H1 (cell line): ENCODE measurements at regions not wholly inside any gene's neighbourhood (a gene's known extent, or its start where the extent isn't known, plus 50 kb on each side); places are given as distances from the start of the nearest gene placed in this dataset.

Experiments used
- CTCF ChIA-PET: fragments of 300-600 bp; sonication (Branson Sonifier 250); formaldehyde crosslinking; loops from one replicate; lab custom pipeline; 2021; ENCODE audit not compliant: partially characterized antibody; lab: Charles Lee
- POLR2A ChIA-PET: fragments of 300-600 bp; sonication (Branson Sonifier 250); formaldehyde crosslinking; loops from one replicate; lab custom pipeline; 2021; ENCODE audit warnings: inconsistent platforms; ENCODE audit not compliant: partially characterized antibody; lab: Charles Lee
- DNase-seq, 2 experiments: peaks; one replicate each; pipeline versions ENCODE4 v3.0.0 to v3.0.0-alpha.2; 2010 to 2022; ENCODE audit warnings: low spot score in 2 of 2, low read depth in 1 of 2, mixed read lengths in 1 of 2
- FAIRE-seq: peaks from 2 replicates; lab custom pipeline; 2011; peaks lifted over from hg19 to GRCh38; lab: Jason Lieb, UNC
- H2AFZ ChIP-seq: 2 replicates; pipeline ENCODE4 v1.8.1; 2012; ENCODE audit warnings: low read length, inconsistent platforms
- H2AK5ac ChIP-seq: 2 replicates; pipeline ENCODE4 v1.6.1; 2013; ENCODE audit warnings: low read depth, low read length
- H2BK120ac ChIP-seq: replicated peaks from 2 replicates; pipeline ENCODE3; 2013; ENCODE audit warnings: low read depth, low read length, inconsistent platforms
- H2BK12ac ChIP-seq: 2 replicates; pipeline ENCODE4 v1.6.1; 2013; ENCODE audit warnings: low read depth, low read length
- H2BK15ac ChIP-seq: 2 replicates; pipeline ENCODE4 v1.6.1; 2013; ENCODE audit warnings: low read length
- H2BK20ac ChIP-seq: 2 replicates; pipeline ENCODE4 v1.6.1; 2013; ENCODE audit warnings: low read length
- H2BK5ac ChIP-seq: 2 replicates; pipeline ENCODE4 v1.6.1; 2013; ENCODE audit warnings: low read depth, low read length
- H3K14ac ChIP-seq: 2 replicates; pipeline ENCODE4 v1.6.1; 2013; ENCODE audit warnings: inconsistent platforms; ENCODE audit not compliant: insufficient read length
- H3K18ac ChIP-seq: 2 replicates; pipeline ENCODE4 v1.6.1; 2013; ENCODE audit warnings: low read length; ENCODE audit errors: extremely low read depth
- H3K23ac ChIP-seq: 2 replicates; pipeline ENCODE4 v1.6.1; 2013; ENCODE audit warnings: inconsistent platforms; ENCODE audit not compliant: insufficient read length
- H3K23me2 ChIP-seq: 2 replicates; pipeline ENCODE4 v1.6.1; 2013; ENCODE audit warnings: low read depth, low read length
- H3K27ac ChIP-seq: 2 replicates; pipeline ENCODE4 v1.6.1; 2011; ENCODE audit warnings: low read depth, low read length, inconsistent platforms
- H3K27me3 ChIP-seq, 4 experiments: replicated peaks in 1 of 4; 1 replicate in 1 of 4; 2 replicates in 3 of 4; pipeline versions ENCODE4 v1.6.1 to v1.8.1; 2011 to 2013; ENCODE audit warnings: low read length in 3 of 4, mild to moderate bottlenecking in 3 of 4, inconsistent platforms in 2 of 4, mixed read lengths in 2 of 4, moderate library complexity in 1 of 4; ENCODE audit not compliant: control insufficient read depth in 3 of 4, insufficient read depth in 3 of 4; ENCODE audit errors: extremely low read depth in 1 of 4
- H3K36me3 ChIP-seq, 4 experiments: 2 replicates each; pipeline versions ENCODE4 v1.6.1 to v1.8.1; 2011 to 2013; ENCODE audit warnings: mild to moderate bottlenecking in 4 of 4, low read length in 3 of 4, moderate library complexity in 2 of 4, control low read depth in 1 of 4, inconsistent platforms in 1 of 4; ENCODE audit not compliant: insufficient read depth in 4 of 4, control insufficient read depth in 2 of 4
- H3K4ac ChIP-seq: replicated peaks from 2 replicates; pipeline ENCODE3; 2013; ENCODE audit warnings: low read length, low read depth, mixed read lengths, inconsistent platforms; ENCODE audit not compliant: insufficient read length
- H3K4me1 ChIP-seq, 4 experiments: replicated peaks in 1 of 4; 1 replicate in 1 of 4; 2 replicates in 3 of 4; pipeline versions ENCODE4 v1.6.1 to v1.8.1; 2011 to 2013; ENCODE audit warnings: low read length in 3 of 4, inconsistent platforms in 2 of 4, mixed read lengths in 1 of 4; ENCODE audit not compliant: insufficient read depth in 4 of 4, control insufficient read depth in 3 of 4
- H3K4me2 ChIP-seq, 2 experiments: 2 replicates each; pipeline versions ENCODE4 v1.6.1 to v1.8.1; 2011 to 2013; ENCODE audit warnings: low read depth in 2 of 2, low read length in 2 of 2, control low read depth in 1 of 2, inconsistent platforms in 1 of 2, mild to moderate bottlenecking in 1 of 2; ENCODE audit not compliant: insufficient read depth in 1 of 2
- H3K4me3 ChIP-seq, 4 experiments: fragments of 200-600, 300-600 bp in 1 of 4; sonication (generic), shearing (Covaris generic), sonication (Bioruptor Twin) in 1 of 4; 2 replicates each; pipeline versions ENCODE4 v1.5.1 to v1.8.1; 2011 to 2016; ENCODE audit warnings: low read length in 4 of 4, low read depth in 3 of 4, control low read depth in 2 of 4, inconsistent platforms in 2 of 4, mild to moderate bottlenecking in 2 of 4, mixed read lengths in 1 of 4, moderate library complexity in 1 of 4; ENCODE audit not compliant: insufficient read depth in 2 of 4; ENCODE audit errors: extremely low read depth in 1 of 4
- H3K56ac ChIP-seq: replicated peaks from 2 replicates; pipeline ENCODE3; 2013; ENCODE audit warnings: low read depth, mild to moderate bottlenecking, mixed read lengths, low read length, inconsistent platforms; ENCODE audit not compliant: insufficient read length
- H3K79me1 ChIP-seq: 2 replicates; pipeline ENCODE4 v1.6.1; 2013; ENCODE audit warnings: low read depth, low read length, control low read depth
- H3K79me2 ChIP-seq, 2 experiments: 2 replicates each; pipeline versions ENCODE4 v1.6.1 to v1.8.1; 2012 to 2013; ENCODE audit warnings: low read length in 2 of 2, mild to moderate bottlenecking in 2 of 2, inconsistent platforms in 1 of 2; ENCODE audit not compliant: insufficient read depth in 2 of 2, control insufficient read depth in 1 of 2
- H3K9ac ChIP-seq, 4 experiments: replicated peaks in 1 of 4; 1 replicate in 1 of 4; 2 replicates in 3 of 4; pipeline versions ENCODE4 v1.6.1 to v1.8.1; 2011 to 2013; ENCODE audit warnings: low read depth in 3 of 4, low read length in 3 of 4, control low read depth in 2 of 4, mild to moderate bottlenecking in 2 of 4, moderate library complexity in 2 of 4, inconsistent platforms in 1 of 4; ENCODE audit errors: extremely low read depth in 1 of 4
- H3K9me3 ChIP-seq, 2 experiments: 2 replicates each; pipeline versions ENCODE4 v1.6.1 to v1.8.1; 2012 to 2013; ENCODE audit warnings: mild to moderate bottlenecking in 2 of 2, moderate library complexity in 2 of 2, control low read depth in 1 of 2, inconsistent platforms in 1 of 2, low read depth in 1 of 2, low read length in 1 of 2, mixed read lengths in 1 of 2; ENCODE audit not compliant: insufficient read depth in 2 of 2
- H4K20me1 ChIP-seq, 2 experiments: replicated peaks in 1 of 2; 2 replicates each; pipeline versions ENCODE3 to v1.8.1; 2011 to 2013; ENCODE audit warnings: inconsistent platforms in 2 of 2, low read length in 2 of 2, mild to moderate bottlenecking in 1 of 2; ENCODE audit not compliant: insufficient read depth in 2 of 2, control insufficient read depth in 1 of 2
- H4K5ac ChIP-seq: 2 replicates; pipeline ENCODE4 v1.6.1; 2013; ENCODE audit warnings: low read length, low read depth, mixed read lengths, inconsistent platforms; ENCODE audit not compliant: insufficient read length
- H4K8ac ChIP-seq: 2 replicates; pipeline ENCODE4 v1.8.0; 2013; ENCODE audit warnings: mild to moderate bottlenecking, moderate library complexity, low read length, inconsistent platforms; ENCODE audit not compliant: insufficient read depth; ENCODE audit errors: extremely low read depth
- H4K91ac ChIP-seq: replicated peaks from 2 replicates; pipeline ENCODE3; 2013; ENCODE audit warnings: low read length, mixed read lengths, inconsistent platforms; ENCODE audit not compliant: insufficient read length
- BACH1 ChIP-seq: IDR thresholded peaks from 2 replicates; pipeline ENCODE4 v1.6.1; 2012; ENCODE audit warnings: low read length, improper control_type of control experiment
- CBX5 ChIP-seq: fragments of 300-800, 300-1000 bp; sonication (generic); IDR thresholded peaks from 2 replicates; pipeline ENCODE4 v1.7.1; 2016; ENCODE audit warnings: antibody characterized with exemption, low read length, low read depth
- CEBPB ChIP-seq: IDR thresholded peaks from 2 replicates; pipeline ENCODE4 v1.6.1; 2012; ENCODE audit warnings: low read depth, low read length
- POU5F1 ChIP-seq: IDR thresholded peaks from 2 replicates; pipeline ENCODE4 v1.6.1; 2011; ENCODE audit warnings: low read depth, mild to moderate bottlenecking, low read length, moderate library complexity
- WGBS, 2 experiments: shearing (Covaris generic) in 1 of 2; methylation state at CpG; one replicate each; pipeline versions ENCODE4 v1.1.6 to v1.1.7; 2013 to 2015; ENCODE audit warnings: low lambda C conversion rate in 2 of 2, mixed read lengths in 2 of 2, inconsistent platforms in 1 of 2, low coverage in 1 of 2, missing lambda C conversion rate in 1 of 2; ENCODE audit not compliant: insufficient replicate concordance in 2 of 2, insufficient coverage in 1 of 2, insufficient read length in 1 of 2; ENCODE audit errors: extremely low coverage in 1 of 2, missing lambda C conversion rate in 1 of 2; 5-methylcytosine and 5-hydroxymethylcytosine counted together

DNA sequence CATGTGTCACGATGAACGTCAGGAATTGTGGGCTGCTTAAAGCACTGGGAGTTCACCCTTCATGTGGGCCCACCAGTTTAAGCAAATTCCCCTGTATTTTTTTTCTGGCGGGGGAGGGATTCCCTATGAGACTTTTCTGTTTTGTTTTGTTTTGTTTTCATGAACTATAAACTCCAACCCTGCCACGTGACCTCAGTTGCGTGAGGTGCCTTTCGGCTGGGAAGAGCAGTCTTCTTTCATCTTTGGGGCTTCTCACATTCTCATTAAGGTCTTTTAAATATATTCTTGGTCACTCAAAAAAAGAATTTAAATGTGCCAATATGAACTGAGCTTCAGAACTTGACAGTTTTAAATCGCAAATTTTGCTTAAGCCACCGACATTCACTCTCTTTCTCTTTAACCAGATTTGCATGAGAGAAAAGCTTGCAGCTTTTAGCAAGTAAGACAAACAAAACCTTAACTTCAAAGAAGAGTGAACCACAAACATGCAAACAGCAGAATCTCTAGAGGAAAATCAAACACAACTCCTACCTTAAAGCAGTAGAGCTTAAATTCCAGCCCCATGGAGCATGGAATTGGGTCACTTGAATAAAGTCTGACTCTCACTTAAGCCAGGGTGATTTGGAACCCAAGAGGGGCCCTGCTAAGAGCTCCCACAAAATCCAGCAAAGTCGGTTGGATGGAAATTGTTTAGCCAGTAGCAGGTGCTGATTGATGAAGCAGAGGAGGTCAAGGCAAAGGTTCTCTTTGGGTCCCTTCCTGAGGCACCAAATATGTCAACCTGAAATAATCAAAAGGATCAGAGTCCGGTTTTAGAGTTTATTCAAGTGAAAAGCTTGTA is 699.8 kb upstream of the GBE1 start:
- DNase-seq (no peak), FAIRE-seq (no peak)
- 77% methylated on average over 10 of the region's 10 CpGs; no CpG with 5 or more reads in 1 of the 2 experiments for WGBS, 2 experiments
- Histone ChIP-seq H4K8ac (no peak overlapping the region), H4K91ac (no peak overlapping the region), H3K79me1 (no peaks in the 10 kb centered on the region), H3K56ac (no peak overlapping the region), H2BK15ac (no peak overlapping the region), H2BK12ac (no peak overlapping the region), H2BK5ac (no peak overlapping the region), H2AFZ (no peak overlapping the region; the same call in 1 of the 2 replicates), H3K4me3 (no peak overlapping the region; a peak in 1 of 8 replicates), H4K20me1 (no peaks in the 10 kb centered on the region), H3K27ac (no peak overlapping the region), H3K79me2 (no peaks in the 10 kb centered on the region), H3K9ac (no peak overlapping the region), H3K23me2 (no peaks in the 10 kb centered on the region; the same call in 1 of the 2 replicates), H3K27me3 (no peaks in the 10 kb centered on the region), H3K4me1 (no peaks in the 10 kb centered on the region), H3K9me3 (no peaks in the 10 kb centered on the region; a peak in 1 of 4 replicates), H3K14ac (no peak overlapping the region), H2BK20ac (no peak overlapping the region), H3K18ac (no peak overlapping the region), H4K5ac (no peak overlapping the region), H3K36me3 (no peaks in the 10 kb centered on the region), H3K4ac (no peak overlapping the region), H3K23ac (no peak overlapping the region), H2AK5ac (no peak overlapping the region), H3K4me2 (peak overlapping the region in 1 of 2 experiments; percentile 37; a peak in 1 of 4 replicates), H2BK120ac (no peak overlapping the region)
- TF ChIP-seq CBX5 = no peak
- no peak for TF ChIP-seq CEBPB
- no peak for TF ChIP-seq POU5F1
- no peak for TF ChIP-seq BACH1
- ChIA-PET CTCF (interaction anchor here (1.2 to 1.5 kb wide), 2 partner anchors 14 to 16 kb away, joined by 3 to 5 read pairs; no protein-coding TSS in a partner anchor), POLR2A (no interaction called here)
